ENCODE measurements at regions not wholly inside any gene's neighbourhood (a gene's known extent, or its start where the extent isn't known, plus 50 kb on each side); places are given as distances from the start of the nearest gene placed in this dataset.
A peak's percentile ranks its signal among the peaks of the same experiment; 100 is the strongest.

DNA sequence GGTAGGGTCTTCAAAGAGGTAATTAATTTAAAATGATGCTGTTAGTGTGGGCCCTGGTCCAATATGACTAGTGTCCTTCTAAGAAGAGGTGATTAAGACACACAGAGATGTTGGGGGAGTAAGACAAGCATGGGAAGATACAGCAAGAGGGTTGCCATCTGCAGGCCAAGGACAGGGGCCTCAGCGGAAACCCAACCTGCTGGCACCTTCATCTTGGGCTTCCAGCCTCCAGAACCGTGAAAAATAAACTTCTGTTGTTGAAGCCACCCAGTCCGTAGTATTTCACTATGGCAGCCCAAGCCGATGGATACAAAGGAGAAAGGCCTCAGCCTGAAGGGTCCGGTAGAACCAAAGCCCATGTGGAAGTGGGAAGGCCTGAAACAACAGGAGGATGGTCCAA is 161.7 kb upstream of the UBE2E1 start:
- TF ChIP-seq, protein P1, sequence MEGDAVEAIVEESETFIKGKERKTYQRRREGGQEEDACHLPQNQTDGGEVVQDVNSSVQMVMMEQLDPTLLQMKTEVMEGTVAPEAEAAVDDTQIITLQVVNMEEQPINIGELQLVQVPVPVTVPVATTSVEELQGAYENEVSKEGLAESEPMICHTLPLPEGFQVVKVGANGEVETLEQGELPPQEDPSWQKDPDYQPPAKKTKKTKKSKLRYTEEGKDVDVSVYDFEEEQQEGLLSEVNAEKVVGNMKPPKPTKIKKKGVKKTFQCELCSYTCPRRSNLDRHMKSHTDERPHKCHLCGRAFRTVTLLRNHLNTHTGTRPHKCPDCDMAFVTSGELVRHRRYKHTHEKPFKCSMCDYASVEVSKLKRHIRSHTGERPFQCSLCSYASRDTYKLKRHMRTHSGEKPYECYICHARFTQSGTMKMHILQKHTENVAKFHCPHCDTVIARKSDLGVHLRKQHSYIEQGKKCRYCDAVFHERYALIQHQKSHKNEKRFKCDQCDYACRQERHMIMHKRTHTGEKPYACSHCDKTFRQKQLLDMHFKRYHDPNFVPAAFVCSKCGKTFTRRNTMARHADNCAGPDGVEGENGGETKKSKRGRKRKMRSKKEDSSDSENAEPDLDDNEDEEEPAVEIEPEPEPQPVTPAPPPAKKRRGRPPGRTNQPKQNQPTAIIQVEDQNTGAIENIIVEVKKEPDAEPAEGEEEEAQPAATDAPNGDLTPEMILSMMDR (conservative IDR thresholded peaks at IDR 0.05; ENCODE audit: low read depth, low read length), result no peak
- no peak overlapping the region for H3K4me3 ChIP-seq (ENCODE audit: low read length)
- DNase-seq (ENCODE audit: low read depth), result no peak

DNA sequence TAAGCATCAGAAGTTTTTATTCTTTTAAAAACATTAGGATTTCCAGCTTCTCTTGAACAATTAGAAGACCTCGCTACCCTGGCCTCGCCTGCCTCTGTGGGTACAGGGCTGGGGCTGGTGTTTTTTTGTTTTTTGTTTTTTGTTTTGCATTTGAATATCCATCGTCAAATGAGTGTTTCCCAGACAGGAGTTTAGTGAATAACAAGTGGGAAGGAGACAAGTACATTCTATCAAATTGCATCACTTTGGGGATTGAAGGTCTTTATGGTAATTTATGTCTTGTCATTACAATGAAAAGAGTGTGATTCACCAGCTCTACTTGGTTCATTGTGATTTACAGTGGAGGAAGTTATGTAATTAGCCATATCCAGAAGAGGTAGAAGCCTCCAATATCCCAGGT is 161.1 kb upstream of the UBE2E1 start:
- no peak for DNase-seq (ENCODE audit: low read depth)
- TF ChIP-seq, protein P1 (conservative IDR thresholded peaks at IDR 0.05; ENCODE audit: low read depth, low read length), result no peak
- H3K4me3 ChIP-seq (ENCODE audit: low read length), result no peak overlapping the region

DNA sequence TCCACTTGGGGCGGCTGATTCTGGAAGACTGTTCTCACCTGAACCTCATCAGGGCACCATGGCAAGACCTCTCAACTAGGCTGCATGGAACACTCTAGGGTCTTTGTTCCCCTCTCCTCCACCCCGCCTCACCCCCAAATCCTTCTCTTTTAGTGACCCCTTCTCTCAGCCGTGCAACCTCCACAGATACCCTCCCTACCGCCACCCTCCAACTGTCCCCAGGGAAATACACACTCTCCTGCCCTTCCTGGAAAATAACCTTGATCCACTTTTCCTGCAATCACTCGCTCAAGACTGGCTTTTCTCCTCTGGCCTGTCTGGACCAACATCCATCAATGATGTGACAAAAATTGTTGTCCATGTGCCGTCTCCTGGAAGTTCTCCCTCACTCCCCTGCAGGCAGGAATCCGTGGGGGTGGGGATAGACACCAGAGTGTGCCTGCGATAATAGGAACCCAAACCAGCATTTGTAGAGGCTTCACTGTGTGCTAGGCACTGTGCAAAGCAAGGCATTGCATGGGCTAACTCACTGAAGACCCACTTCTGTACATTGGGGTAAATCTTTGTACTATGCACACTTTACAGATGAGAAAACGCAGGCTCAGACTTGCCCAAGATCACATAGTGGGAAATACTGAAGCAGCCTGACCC is 160.1 kb upstream of the UBE2E1 start:
- no peak for DNase-seq (ENCODE audit: low read depth)
- TF ChIP-seq, protein P1 (conservative IDR thresholded peaks at IDR 0.05; ENCODE audit: low read depth, low read length), result no peak
- H3K4me3 ChIP-seq (ENCODE audit: low read length), result no peak overlapping the region

DNA sequence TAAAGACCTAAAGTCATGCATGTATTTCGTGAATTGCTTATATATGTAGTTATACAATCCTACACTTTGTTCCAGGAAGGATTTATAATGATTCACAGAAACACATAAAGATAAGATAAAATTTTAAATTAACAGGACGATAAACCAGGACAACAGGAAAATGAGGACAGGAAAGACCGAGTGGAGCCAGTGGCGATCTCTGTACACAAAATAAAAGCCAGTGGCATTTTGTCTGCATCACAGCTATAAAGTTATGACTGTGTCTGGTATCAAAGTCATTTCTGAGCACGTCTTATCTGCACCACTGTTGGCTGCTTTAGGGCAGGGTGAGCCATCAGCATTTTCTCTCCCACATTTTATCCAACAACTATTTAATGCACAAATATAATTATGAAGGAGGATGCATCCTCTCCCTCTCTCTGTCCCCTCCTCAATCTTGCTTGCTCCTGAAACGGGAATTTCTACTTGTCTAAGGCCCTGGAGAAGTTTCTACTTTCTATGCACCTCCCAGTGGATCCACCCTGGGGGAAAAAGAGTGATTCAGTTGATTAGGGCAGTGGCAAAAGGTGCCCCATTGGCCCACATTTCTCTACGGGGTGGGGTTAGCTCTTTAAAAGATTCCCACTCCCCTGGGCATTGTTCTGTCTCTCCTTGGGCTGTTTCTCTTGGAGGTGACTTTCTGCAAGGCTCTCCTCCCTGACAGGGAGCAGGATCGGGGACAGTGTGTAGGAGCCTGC is 159.4 kb upstream of the UBE2E1 start:
- TF ChIP-seq, protein P1 (conservative IDR thresholded peaks at IDR 0.05; ENCODE audit: low read depth, low read length), result no peak
- no peak overlapping the region for H3K4me3 ChIP-seq (ENCODE audit: low read length)

DNA sequence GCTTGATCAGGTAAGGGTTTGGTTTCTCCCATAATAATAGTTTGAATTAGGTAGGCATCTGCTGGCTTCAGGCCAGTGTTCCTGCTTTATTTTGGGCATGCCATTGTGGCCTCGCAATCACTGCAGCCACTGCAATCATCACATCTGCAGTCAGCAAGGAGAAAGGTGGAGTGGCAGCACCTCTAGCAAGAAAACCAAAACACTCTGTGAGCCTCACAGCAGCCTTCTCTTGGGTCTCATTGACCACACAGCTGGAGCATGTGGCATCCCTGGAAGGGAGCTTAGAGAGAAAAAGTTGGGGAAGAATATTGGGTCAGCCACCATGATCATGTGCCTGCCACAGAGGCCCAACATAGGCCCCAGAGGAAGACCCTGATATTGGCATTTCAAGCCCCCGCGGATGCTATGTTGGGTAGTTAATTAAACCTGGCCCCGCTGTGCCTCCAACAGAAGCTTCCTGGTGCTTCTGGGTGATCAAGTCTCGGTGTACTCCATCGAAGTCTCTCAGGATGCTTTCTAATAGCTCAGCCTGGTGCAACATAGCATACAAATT is 158.0 kb upstream of the UBE2E1 start:
- no peak for DNase-seq (ENCODE audit: low read depth)
- H3K4me3 ChIP-seq (ENCODE audit: low read length), result no peak overlapping the region
- TF ChIP-seq, protein P1 (conservative IDR thresholded peaks at IDR 0.05; ENCODE audit: low read depth, low read length), result no peak

More for the DNA sequence above, 159.4 kb upstream of the UBE2E1 start:
- no peak for DNase-seq (ENCODE audit: low read depth)

DNA sequence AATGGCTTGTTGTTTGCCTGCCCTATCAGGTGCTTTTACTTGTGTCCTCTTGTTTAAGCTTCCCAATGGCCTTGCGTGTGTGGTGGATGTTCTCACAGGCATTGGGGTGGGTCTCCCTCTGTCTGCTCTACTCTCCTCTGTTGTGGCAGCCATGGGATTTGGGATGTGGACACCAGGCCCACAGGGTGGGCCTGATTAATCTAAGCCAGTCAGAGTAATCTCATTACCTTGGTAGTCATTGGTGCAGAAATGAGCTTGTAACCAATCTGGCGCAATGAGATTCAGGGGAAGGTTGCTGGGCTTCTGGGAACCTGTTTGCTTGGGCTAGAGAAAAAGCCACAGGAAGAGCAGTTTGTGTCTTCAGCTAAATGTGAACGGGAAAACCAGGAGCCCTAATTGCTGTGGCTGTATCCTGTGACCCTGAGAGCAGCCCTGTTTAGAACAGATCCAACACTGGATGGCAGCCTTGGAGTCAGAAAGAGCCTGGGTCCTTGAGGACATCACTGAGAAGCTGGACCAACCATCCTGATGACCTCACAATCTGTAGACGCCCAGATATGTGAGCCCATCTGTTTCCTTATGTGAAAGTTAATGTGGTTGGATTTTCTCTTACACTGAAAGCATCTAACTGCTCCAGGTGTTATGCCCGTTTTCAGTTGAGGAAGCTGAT is 157.3 kb upstream of the UBE2E1 start:
- no peak overlapping the region for H3K4me3 ChIP-seq (ENCODE audit: low read length)
- TF ChIP-seq, protein P1 (conservative IDR thresholded peaks at IDR 0.05; ENCODE audit: low read depth, low read length), result peak; percentile 14
- DNase-seq (ENCODE audit: low read depth), result no peak

Data from retinal pigment epithelial cell (primary cell).